ENCODE measurements at regions not wholly inside any gene's neighbourhood (a gene's known extent, or its start where the extent isn't known, plus 50 kb on each side); places are given as distances from the start of the nearest gene placed in this dataset.

GRCh38 chr7:85695041-85695440 lies 508.2 kb upstream of the SEMA3D start:
- intact Hi-C loops (cut with DNase I) = no loop called here
- ATAC-seq (no peak), DNase-seq (no peak)
- TF ChIP-seq, protein P1, sequence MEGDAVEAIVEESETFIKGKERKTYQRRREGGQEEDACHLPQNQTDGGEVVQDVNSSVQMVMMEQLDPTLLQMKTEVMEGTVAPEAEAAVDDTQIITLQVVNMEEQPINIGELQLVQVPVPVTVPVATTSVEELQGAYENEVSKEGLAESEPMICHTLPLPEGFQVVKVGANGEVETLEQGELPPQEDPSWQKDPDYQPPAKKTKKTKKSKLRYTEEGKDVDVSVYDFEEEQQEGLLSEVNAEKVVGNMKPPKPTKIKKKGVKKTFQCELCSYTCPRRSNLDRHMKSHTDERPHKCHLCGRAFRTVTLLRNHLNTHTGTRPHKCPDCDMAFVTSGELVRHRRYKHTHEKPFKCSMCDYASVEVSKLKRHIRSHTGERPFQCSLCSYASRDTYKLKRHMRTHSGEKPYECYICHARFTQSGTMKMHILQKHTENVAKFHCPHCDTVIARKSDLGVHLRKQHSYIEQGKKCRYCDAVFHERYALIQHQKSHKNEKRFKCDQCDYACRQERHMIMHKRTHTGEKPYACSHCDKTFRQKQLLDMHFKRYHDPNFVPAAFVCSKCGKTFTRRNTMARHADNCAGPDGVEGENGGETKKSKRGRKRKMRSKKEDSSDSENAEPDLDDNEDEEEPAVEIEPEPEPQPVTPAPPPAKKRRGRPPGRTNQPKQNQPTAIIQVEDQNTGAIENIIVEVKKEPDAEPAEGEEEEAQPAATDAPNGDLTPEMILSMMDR (IDR thresholded peaks at IDR 0.05) = no peak
- Histone ChIP-seq H3K9me3 (no peaks in the 10 kb centered on the region), H3K36me3 (no peaks in the 10 kb centered on the region), H3K27me3 (no peaks in the 10 kb centered on the region), H3K4me1 (no peaks in the 10 kb centered on the region), H3K27ac (no peak overlapping the region), H3K4me3 (no peak overlapping the region)

DNA sequence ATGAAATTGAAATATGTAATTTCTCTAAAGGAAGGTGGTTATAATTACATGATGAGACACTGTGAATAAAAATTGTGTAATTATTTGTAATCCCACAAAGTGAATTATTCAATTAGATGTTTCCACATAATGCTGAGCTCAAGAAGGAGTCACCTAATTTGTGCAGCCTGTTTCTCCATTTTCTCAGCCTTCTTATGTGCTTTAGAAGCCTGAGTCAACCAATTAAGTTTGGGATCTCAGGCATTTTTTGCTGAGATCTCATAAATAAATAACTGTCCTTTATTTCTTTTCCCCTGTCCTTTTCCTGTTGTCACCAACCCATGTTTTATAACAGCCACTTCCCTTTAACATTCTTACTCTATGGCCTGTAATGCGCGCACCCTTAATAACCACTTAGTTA lies 506.5 kb upstream of the SEMA3D start:
- H3K4me1 ChIP-seq = no peaks in the 10 kb centered on the region
- WGBS, 2 donors = 97 to 99% methylated on average over 2 of the region's 2 CpGs
- ATAC-seq (no peak), DNase-seq (no peak)
- no peaks in the 10 kb centered on the region for H3K27me3 ChIP-seq
- no peaks in the 10 kb centered on the region for H3K9me3 ChIP-seq
- no peak overlapping the region for H3K4me3 ChIP-seq
- H3K36me3 ChIP-seq = no peaks in the 10 kb centered on the region
- H3K27ac ChIP-seq = no peak overlapping the region
- intact Hi-C loops (cut with DNase I) = no loop called here
- TF ChIP-seq, protein P1 (IDR thresholded peaks at IDR 0.05) = no peak

- no peaks in the 10 kb centered on the region for H3K9me3 ChIP-seq
- no peaks in the 10 kb centered on the region for H3K36me3 ChIP-seq
- ATAC-seq = no peak
- H3K4me1 ChIP-seq = no peaks in the 10 kb centered on the region
- TF ChIP-seq, protein P1 (IDR thresholded peaks at IDR 0.05) = no peak
- intact Hi-C loops (cut with DNase I) = no loop called here
- no peaks in the 10 kb centered on the region for H3K27me3 ChIP-seq
- no peak overlapping the region for H3K4me3 ChIP-seq
- no peak for DNase-seq
- WGBS, 2 donors = 61 to 62% methylated on average over 2 of the region's 2 CpGs
- H3K27ac ChIP-seq = no peak overlapping the region
Observed at GRCh38 chr7:85688712-85689111, 501.9 kb upstream of the SEMA3D start.

DNA sequence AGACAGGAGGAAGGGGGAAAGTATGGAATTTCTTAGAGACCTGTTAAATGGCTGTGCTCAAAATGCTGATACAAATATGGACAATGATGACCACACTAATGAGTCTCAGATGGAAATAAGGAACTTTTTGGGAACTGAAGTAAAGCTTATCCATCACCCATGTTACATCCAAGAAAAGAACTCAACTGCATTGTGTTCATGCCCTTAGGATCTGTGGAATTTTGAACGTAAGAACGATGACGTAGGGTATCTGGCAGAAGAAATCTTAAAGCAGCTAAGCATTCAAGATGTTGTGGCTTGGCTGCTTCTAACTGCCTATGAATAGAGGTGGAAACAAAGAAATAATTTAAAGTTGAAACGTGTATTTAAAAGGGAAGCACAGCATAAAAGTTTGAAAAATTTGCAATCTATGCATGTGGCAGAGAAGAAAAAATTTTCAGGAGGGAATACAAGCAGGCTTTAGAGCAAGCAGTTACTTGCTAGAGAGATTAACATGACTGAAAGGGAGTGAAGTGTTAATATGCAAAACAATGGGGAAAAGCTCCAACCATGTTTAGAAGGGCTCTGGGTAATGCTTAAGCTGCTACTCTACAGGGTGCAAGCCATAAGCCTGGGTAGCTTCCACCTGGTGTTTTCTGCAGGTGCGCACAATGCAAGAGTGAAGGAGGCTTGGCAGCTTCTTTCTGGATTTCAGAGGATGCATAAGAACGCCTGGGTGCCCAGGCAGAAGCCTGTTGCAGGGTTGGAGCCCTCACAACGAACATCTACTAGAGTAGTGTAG lies 499.7 kb upstream of the SEMA3D start:
- ATAC-seq = no peak
- WGBS, 2 donors = 79 to 84% methylated on average over 7 of the region's 7 CpGs
- H3K27me3 ChIP-seq = no peaks in the 10 kb centered on the region
- intact Hi-C loops (cut with DNase I) = no loop called here
- H3K4me3 ChIP-seq = no peak overlapping the region
- no peaks in the 10 kb centered on the region for H3K36me3 ChIP-seq
- H3K4me1 ChIP-seq = no peaks in the 10 kb centered on the region
- DNase-seq = no peak
- no peaks in the 10 kb centered on the region for H3K9me3 ChIP-seq
- TF ChIP-seq, protein P1 (IDR thresholded peaks at IDR 0.05) = no peak
- H3K27ac ChIP-seq = no peak overlapping the region
